Glutamatergic neuron (in vitro differentiated cells): ENCODE measurements at regions not wholly inside any gene's neighbourhood (a gene's known extent, or its start where the extent isn't known, plus 50 kb on each side); places are given as distances from the start of the nearest gene placed in this dataset.

Experiments
- DNase-seq: peaks from one replicate; pipeline ENCODE4 v3.0.0; 2022
- H3K27ac Mint-ChIP-seq: one replicate; pipeline ENCODE4 v1.8.0; 2020; ENCODE audit warnings: mild to moderate bottlenecking, mixed read lengths, inconsistent platforms; ENCODE audit not compliant: unreplicated experiment
- H3K27me3 Mint-ChIP-seq: one replicate; pipeline ENCODE4 v1.8.0; 2020; ENCODE audit warnings: mild to moderate bottlenecking, moderate library complexity, mixed read lengths, inconsistent platforms; ENCODE audit not compliant: unreplicated experiment
- H3K36me3 Mint-ChIP-seq: one replicate; pipeline ENCODE4 v1.8.0; 2020; ENCODE audit warnings: mild to moderate bottlenecking, mixed read lengths, inconsistent platforms; ENCODE audit not compliant: unreplicated experiment
- H3K4me1 Mint-ChIP-seq: one replicate; pipeline ENCODE4 v1.8.0; 2020; ENCODE audit warnings: mild to moderate bottlenecking, low read depth, mixed read lengths, inconsistent platforms; ENCODE audit not compliant: unreplicated experiment
- H3K4me3 Mint-ChIP-seq: one replicate; pipeline ENCODE4 v1.8.0; 2020; ENCODE audit warnings: mild to moderate bottlenecking, mixed read lengths, inconsistent platforms; ENCODE audit not compliant: unreplicated experiment
- H3K9me3 Mint-ChIP-seq: one replicate; pipeline ENCODE4 v1.8.0; 2020; ENCODE audit warnings: mild to moderate bottlenecking, moderate library complexity, mixed read lengths, inconsistent platforms; ENCODE audit not compliant: unreplicated experiment
- CTCF ChIP-seq: fragments of 200-600 bp; sonication (generic); IDR thresholded peaks from one replicate; pipeline ENCODE4 v1.5.0; 2021; ENCODE audit not compliant: partially characterized antibody, unreplicated experiment

DNA sequence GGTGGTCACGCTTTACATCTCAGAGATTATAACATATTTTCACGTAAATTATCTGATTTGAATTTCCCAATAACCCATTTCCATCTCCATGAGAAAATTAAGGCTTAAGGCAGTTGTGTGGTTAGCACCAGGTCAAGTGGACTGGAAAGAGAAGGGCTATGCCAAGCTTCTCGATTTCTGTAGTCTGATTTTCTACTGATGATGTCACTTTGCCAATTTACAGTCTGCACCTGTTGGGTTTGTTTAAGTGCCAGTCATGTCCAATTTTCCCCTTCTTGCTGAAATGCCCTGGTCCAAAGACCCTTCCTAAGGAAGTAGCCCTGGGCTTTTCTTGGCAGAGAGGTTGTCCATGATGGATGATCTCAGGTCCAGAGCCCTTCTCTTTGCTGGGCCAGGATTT, 562.3 kb upstream of the BTBD3 start:
- H3K4me3 Mint-ChIP-seq = no peak overlapping the region
- H3K9me3 Mint-ChIP-seq = no peaks in the 10 kb centered on the region
- peaks cover 1% of the 10 kb centered on the region for H3K27me3 Mint-ChIP-seq
- TF ChIP-seq CTCF = no peak
- H3K4me1 Mint-ChIP-seq = no peaks in the 10 kb centered on the region
- H3K36me3 Mint-ChIP-seq = no peaks in the 10 kb centered on the region
- H3K27ac Mint-ChIP-seq = no peak overlapping the region
- no peak for DNase-seq

GRCh38 chr20:11356061-11356460, 561.6 kb upstream of the BTBD3 start:
- DNase-seq = no peak
- Mint-ChIP-seq H3K9me3 (no peaks in the 10 kb centered on the region), H3K27ac (no peak overlapping the region), H3K36me3 (no peaks in the 10 kb centered on the region), H3K27me3 (peaks cover 1% of the 10 kb centered on the region), H3K4me1 (no peaks in the 10 kb centered on the region), H3K4me3 (no peak overlapping the region)
- TF ChIP-seq CTCF = no peak

- Mint-ChIP-seq H3K27me3 (peaks cover 1% of the 10 kb centered on the region), H3K4me1 (no peaks in the 10 kb centered on the region), H3K9me3 (no peaks in the 10 kb centered on the region), H3K27ac (no peak overlapping the region), H3K4me3 (no peak overlapping the region), H3K36me3 (peaks cover 5% of the 10 kb centered on the region)
- no peak for DNase-seq
- no peak for TF ChIP-seq CTCF
These were observed 555.2 kb upstream of the BTBD3 start for GRCh38 chr20:11362450-11362849.

DNA sequence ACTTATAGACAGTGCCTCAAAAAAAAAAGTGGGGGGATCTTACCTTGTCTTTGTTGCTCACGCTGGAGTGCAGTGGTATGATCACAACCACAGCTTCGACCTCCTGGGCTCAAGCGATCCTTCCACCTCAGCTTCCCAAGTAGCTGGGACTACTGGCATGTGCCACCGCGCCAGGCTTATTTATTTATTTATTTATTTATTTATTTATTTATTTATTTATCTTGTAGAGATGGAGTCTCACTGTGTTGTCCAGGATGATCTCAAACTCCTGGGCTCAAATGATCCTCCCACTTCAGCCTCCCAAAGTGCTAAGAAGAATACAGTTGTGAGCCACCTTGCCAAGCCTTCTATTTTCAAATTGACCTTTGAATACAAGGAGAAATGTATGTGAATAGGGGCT, 553.0 kb upstream of the BTBD3 start:
- DNase-seq = no peak
- H3K36me3 Mint-ChIP-seq = peaks cover 5% of the 10 kb centered on the region
- no peak overlapping the region for H3K4me3 Mint-ChIP-seq

DNA sequence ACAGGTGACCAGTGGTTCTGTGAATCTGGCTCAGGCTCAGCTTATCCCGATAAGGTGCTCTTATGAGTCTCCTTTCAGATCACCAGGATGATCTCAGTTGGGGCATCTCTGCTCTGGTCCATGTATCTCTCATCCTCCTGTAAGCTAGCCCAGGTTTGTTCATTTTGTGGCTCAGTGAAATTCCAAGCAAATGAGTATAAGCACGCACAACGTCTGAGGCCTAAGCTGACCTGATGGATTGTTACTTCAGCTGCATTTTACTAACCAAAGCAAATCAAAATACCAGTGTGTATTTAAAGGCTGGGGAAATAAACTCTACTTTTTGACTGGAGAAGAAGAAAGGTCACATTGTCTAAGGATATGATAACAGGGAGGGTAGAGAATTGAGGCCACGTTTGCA, 551.0 kb upstream of the BTBD3 start:
- no peak for TF ChIP-seq CTCF
- H3K4me3 Mint-ChIP-seq = no peak overlapping the region
- H3K36me3 Mint-ChIP-seq = peaks cover 2% of the 10 kb centered on the region
- no peaks in the 10 kb centered on the region for H3K9me3 Mint-ChIP-seq
- H3K27ac Mint-ChIP-seq = no peak overlapping the region
- H3K4me1 Mint-ChIP-seq = no peaks in the 10 kb centered on the region
- H3K27me3 Mint-ChIP-seq = no peaks in the 10 kb centered on the region
- no peak for DNase-seq

More for the DNA sequence above, 553.0 kb upstream of the BTBD3 start:
- no peak for TF ChIP-seq CTCF
- Mint-ChIP-seq H3K4me1 (no peaks in the 10 kb centered on the region), H3K9me3 (no peaks in the 10 kb centered on the region), H3K27me3 (peaks cover 1% of the 10 kb centered on the region), H3K27ac (no peak overlapping the region)
